Endodermal cell (in vitro differentiated cells): ENCODE measurements at regions not wholly inside any gene's neighbourhood (a gene's known extent, or its start where the extent isn't known, plus 50 kb on each side); places are given as distances from the start of the nearest gene placed in this dataset.
A peak's percentile ranks its signal among the peaks of the same experiment; 100 is the strongest.

ENCODE experiments used
- DNase-seq: peaks from one replicate; pipeline ENCODE4 v3.0.0-alpha.2; 2017
- H3K27ac ChIP-seq: 2 replicates; pipeline ENCODE4 v1.5.1; 2013; ENCODE audit warnings: mild to moderate bottlenecking, low read depth, low read length, moderate library complexity
- H3K27me3 ChIP-seq: 2 replicates; pipeline ENCODE4 v1.6.1; 2013; ENCODE audit warnings: mild to moderate bottlenecking, low read length, moderate library complexity; ENCODE audit not compliant: insufficient read depth, control insufficient read depth, poor library complexity, severe bottlenecking
- H3K36me3 ChIP-seq: 2 replicates; pipeline ENCODE4 v1.7.0; 2013; ENCODE audit warnings: mild to moderate bottlenecking, low read length, moderate library complexity; ENCODE audit not compliant: control insufficient read depth, insufficient read depth
- H3K4me1 ChIP-seq: one replicate; pipeline ENCODE4 v1.7.0; 2013; ENCODE audit warnings: low read length; ENCODE audit not compliant: control insufficient read depth, insufficient read depth
- H3K4me3 ChIP-seq: 2 replicates; pipeline ENCODE4 v1.5.1; 2013; ENCODE audit warnings: mild to moderate bottlenecking, low read length, moderate library complexity
- H3K9ac ChIP-seq: 2 replicates; pipeline ENCODE4 v1.6.1; 2013; ENCODE audit warnings: mild to moderate bottlenecking, low read length, moderate library complexity; ENCODE audit not compliant: poor library complexity, severe bottlenecking; ENCODE audit errors: extremely low read depth
- H3K9me3 ChIP-seq: 2 replicates; pipeline ENCODE4 v1.6.1; 2013; ENCODE audit warnings: mild to moderate bottlenecking, low read length, moderate library complexity; ENCODE audit not compliant: control insufficient read depth
- H3K27ac Mint-ChIP-seq: 2 replicates; pipeline ENCODE4 v1.8.0; 2020; ENCODE audit warnings: mixed read lengths
- H3K27me3 Mint-ChIP-seq: 2 replicates; pipeline ENCODE4 v1.8.0; 2021; ENCODE audit warnings: mild to moderate bottlenecking, mixed read lengths; ENCODE audit not compliant: insufficient read depth
- H3K36me3 Mint-ChIP-seq: 2 replicates; pipeline ENCODE4 v1.8.0; 2020; ENCODE audit warnings: low read depth, mixed read lengths
- H3K4me1 Mint-ChIP-seq: 2 replicates; pipeline ENCODE4 v1.8.0; 2020; ENCODE audit warnings: mixed read lengths
- H3K4me3 Mint-ChIP-seq: 2 replicates; pipeline ENCODE4 v1.8.0; 2020; ENCODE audit warnings: mild to moderate bottlenecking, moderate library complexity, mixed read lengths
- H3K9me3 Mint-ChIP-seq: 2 replicates; pipeline ENCODE4 v1.8.0; 2020; ENCODE audit warnings: mild to moderate bottlenecking, mixed read lengths
- WGBS, 2 experiments: methylation state at CpG; one replicate each; pipeline versions ENCODE4 v1.1.5 to v1.1.7; 2013; ENCODE audit warnings: missing lambda C conversion rate in 2 of 2, mixed read lengths in 1 of 2; ENCODE audit not compliant: insufficient coverage in 1 of 2, insufficient read length in 1 of 2; 5-methylcytosine and 5-hydroxymethylcytosine counted together
- TF ChIP-seq, protein P1 (sequence below): fragments of 200-600 bp; sonication (generic); conservative IDR thresholded peaks from 2 replicates; pipeline ENCODE4 v1.5.0; 2021; ENCODE audit warnings: antibody characterized with exemption, mild to moderate bottlenecking

DNA sequence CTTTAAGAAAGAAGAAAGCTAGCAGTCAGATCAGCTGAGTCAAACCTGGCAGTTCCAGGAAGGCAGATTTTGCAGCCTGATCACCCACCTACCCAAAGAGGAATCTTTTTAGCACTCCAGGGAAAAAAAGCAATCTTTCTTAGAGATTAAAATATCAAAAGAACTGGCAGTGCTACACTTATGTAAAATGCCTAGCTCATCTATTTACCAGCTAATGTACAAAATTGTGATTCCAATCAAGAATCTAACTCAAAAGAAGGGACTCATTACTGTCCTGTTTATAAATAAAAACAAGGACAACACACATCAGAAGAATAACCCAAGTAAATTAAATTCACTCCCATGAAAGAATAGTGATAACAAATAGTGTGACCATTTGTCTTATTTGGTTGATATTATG, 222.4 kb upstream of the ERCC4 start:
- peaks cover 52% of the 10 kb centered on the region for H3K9me3 Mint-ChIP-seq
- no peak overlapping the region for H3K4me3 Mint-ChIP-seq

GRCh38 chr16:13702614-13703013, 217.3 kb upstream of the ERCC4 start:
- no peak overlapping the region for H3K27ac Mint-ChIP-seq
- H3K36me3 Mint-ChIP-seq: no peaks in the 10 kb centered on the region
- H3K9me3 Mint-ChIP-seq: peaks cover 25% of the 10 kb centered on the region
- H3K9ac ChIP-seq: no peak overlapping the region
- H3K36me3 ChIP-seq: no peaks in the 10 kb centered on the region
- no peaks in the 10 kb centered on the region for H3K27me3 ChIP-seq
- TF ChIP-seq, protein P1, sequence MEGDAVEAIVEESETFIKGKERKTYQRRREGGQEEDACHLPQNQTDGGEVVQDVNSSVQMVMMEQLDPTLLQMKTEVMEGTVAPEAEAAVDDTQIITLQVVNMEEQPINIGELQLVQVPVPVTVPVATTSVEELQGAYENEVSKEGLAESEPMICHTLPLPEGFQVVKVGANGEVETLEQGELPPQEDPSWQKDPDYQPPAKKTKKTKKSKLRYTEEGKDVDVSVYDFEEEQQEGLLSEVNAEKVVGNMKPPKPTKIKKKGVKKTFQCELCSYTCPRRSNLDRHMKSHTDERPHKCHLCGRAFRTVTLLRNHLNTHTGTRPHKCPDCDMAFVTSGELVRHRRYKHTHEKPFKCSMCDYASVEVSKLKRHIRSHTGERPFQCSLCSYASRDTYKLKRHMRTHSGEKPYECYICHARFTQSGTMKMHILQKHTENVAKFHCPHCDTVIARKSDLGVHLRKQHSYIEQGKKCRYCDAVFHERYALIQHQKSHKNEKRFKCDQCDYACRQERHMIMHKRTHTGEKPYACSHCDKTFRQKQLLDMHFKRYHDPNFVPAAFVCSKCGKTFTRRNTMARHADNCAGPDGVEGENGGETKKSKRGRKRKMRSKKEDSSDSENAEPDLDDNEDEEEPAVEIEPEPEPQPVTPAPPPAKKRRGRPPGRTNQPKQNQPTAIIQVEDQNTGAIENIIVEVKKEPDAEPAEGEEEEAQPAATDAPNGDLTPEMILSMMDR: no peak
- no peak overlapping the region for H3K4me3 Mint-ChIP-seq
- 93 to 94% methylated on average over 2 to 4 of the region's 4 CpGs for WGBS, 2 experiments
- no peak overlapping the region for H3K4me3 ChIP-seq
- no peak overlapping the region for H3K27ac ChIP-seq
- H3K27me3 Mint-ChIP-seq: no peaks in the 10 kb centered on the region
- peaks cover 15% of the 10 kb centered on the region for H3K9me3 ChIP-seq
- DNase-seq: no peak
- no peaks in the 10 kb centered on the region for H3K4me1 Mint-ChIP-seq
- no peaks in the 10 kb centered on the region for H3K4me1 ChIP-seq

More for the DNA sequence above, 222.4 kb upstream of the ERCC4 start:
- no peak for DNase-seq
- H3K4me1 ChIP-seq: no peaks in the 10 kb centered on the region
- peaks cover 7% of the 10 kb centered on the region for H3K36me3 Mint-ChIP-seq
- no peaks in the 10 kb centered on the region for H3K4me1 Mint-ChIP-seq
- H3K27ac ChIP-seq: no peak overlapping the region
- H3K4me3 ChIP-seq: peak overlapping the region; percentile 17
- TF ChIP-seq, protein P1: no peak
- no peaks in the 10 kb centered on the region for H3K27me3 Mint-ChIP-seq
- no peaks in the 10 kb centered on the region for H3K36me3 ChIP-seq
- no peak overlapping the region for H3K9ac ChIP-seq
- no peak overlapping the region for H3K27ac Mint-ChIP-seq
- no peaks in the 10 kb centered on the region for H3K27me3 ChIP-seq
- peaks cover 36% of the 10 kb centered on the region for H3K9me3 ChIP-seq

DNA sequence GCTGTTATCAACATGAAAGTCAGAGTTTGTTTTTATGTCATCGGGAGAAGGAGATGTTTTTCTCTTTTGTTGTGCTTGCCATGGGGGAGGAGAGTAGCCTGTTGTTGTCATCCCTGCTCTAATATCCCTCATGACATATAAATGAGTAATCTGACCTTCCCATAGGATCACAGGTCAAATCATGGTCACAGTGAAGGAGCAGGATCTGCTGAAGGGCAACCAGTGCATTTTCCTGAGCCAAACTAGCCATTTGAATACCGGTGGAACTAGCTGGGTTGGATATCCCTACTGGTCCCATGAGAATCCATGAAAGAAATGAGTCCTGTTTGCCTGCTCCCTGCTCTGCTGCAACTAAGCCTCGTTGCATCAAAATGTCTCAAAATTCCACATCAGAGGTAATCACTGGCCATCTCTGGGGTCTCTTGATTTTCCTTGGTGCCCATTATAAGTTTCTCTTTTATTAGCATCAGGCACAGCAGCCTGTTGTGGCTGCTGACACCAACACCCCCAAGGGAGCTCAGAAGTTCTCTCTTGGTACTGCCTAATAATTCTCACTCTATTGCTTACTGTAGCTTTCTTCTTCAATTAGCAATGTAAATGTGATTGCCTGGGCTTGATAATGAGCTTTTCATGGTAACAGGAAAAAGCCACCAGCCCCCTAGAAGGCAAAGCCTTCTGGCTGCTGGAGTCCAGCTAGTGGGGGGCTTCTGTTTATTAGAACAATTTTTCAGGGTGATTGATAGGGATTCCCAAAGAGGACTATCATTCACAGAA, 211.4 kb upstream of the ERCC4 start:
- H3K9ac ChIP-seq: no peak overlapping the region
- H3K4me1 Mint-ChIP-seq: peaks cover 12% of the 10 kb centered on the region
- no peaks in the 10 kb centered on the region for H3K27me3 ChIP-seq
- H3K9me3 Mint-ChIP-seq: peaks cover 13% of the 10 kb centered on the region
- H3K9me3 ChIP-seq: peaks cover 12% of the 10 kb centered on the region
- no peaks in the 10 kb centered on the region for H3K36me3 ChIP-seq
- H3K4me3 ChIP-seq: no peak overlapping the region
- no peaks in the 10 kb centered on the region for H3K36me3 Mint-ChIP-seq
- no peaks in the 10 kb centered on the region for H3K27me3 Mint-ChIP-seq
- WGBS, 2 experiments: 80 to 84% methylated on average over 2 to 3 of the region's 3 CpGs
- H3K27ac ChIP-seq: no peak overlapping the region
- peak overlapping the region; percentile 44 for H3K27ac Mint-ChIP-seq
- no peak for DNase-seq
- H3K4me1 ChIP-seq: no peaks in the 10 kb centered on the region
- TF ChIP-seq, protein P1: no peak
- no peak overlapping the region for H3K4me3 Mint-ChIP-seq
